HL-60 (cell line): ENCODE measurements at regions not wholly inside any gene's neighbourhood (a gene's known extent, or its start where the extent isn't known, plus 50 kb on each side); places are given as distances from the start of the nearest gene placed in this dataset.

Source experiments
- GABPA ChIP-seq: IDR thresholded peaks from 2 replicates; pipeline ENCODE4 v1.6.1; 2012; ENCODE audit warnings: low read depth
- POLR2AphosphoS5 ChIP-seq: IDR thresholded peaks from 2 replicates; pipeline ENCODE4 v1.6.1; 2012; ENCODE audit warnings: low read depth
- SPI1 ChIP-seq: IDR thresholded peaks from 2 replicates; pipeline ENCODE4 v1.6.1; 2012; ENCODE audit warnings: low read depth, mild to moderate bottlenecking, borderline replicate concordance
- TF ChIP-seq, protein P1 (sequence below): IDR thresholded peaks from one replicate; pipeline ENCODE4 v1.5.1; 2011; ENCODE audit warnings: low read length, control low read depth, inconsistent platforms; ENCODE audit not compliant: insufficient read depth
- TF ChIP-seq, protein P2 (sequence below): IDR thresholded peaks from 2 replicates; pipeline ENCODE4 v1.6.1; 2012; ENCODE audit warnings: low read depth; ENCODE audit not compliant: insufficient replicate concordance

DNA sequence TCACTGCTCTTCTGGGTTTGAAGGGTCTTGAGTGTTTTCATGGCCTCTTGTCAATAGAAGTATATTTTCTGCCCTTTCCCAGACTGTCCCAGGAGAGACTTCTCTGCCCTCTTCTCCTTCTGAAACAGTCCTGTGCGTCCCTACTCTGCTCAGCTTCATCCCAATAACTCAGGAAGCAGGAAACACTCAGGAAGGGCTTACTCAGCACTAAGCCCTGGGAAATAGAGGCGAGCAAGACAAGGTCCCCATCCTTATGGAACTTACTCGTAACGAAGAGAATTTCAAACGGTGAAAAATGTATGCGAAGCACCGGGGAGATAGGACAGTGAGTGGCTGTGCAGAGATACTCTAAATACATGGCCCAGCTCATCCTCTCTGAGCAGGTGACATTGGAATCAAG is 52.8 kb upstream of the TFRC start:
- TF ChIP-seq, protein P1, sequence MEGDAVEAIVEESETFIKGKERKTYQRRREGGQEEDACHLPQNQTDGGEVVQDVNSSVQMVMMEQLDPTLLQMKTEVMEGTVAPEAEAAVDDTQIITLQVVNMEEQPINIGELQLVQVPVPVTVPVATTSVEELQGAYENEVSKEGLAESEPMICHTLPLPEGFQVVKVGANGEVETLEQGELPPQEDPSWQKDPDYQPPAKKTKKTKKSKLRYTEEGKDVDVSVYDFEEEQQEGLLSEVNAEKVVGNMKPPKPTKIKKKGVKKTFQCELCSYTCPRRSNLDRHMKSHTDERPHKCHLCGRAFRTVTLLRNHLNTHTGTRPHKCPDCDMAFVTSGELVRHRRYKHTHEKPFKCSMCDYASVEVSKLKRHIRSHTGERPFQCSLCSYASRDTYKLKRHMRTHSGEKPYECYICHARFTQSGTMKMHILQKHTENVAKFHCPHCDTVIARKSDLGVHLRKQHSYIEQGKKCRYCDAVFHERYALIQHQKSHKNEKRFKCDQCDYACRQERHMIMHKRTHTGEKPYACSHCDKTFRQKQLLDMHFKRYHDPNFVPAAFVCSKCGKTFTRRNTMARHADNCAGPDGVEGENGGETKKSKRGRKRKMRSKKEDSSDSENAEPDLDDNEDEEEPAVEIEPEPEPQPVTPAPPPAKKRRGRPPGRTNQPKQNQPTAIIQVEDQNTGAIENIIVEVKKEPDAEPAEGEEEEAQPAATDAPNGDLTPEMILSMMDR: no peak
- TF ChIP-seq, protein P2, sequence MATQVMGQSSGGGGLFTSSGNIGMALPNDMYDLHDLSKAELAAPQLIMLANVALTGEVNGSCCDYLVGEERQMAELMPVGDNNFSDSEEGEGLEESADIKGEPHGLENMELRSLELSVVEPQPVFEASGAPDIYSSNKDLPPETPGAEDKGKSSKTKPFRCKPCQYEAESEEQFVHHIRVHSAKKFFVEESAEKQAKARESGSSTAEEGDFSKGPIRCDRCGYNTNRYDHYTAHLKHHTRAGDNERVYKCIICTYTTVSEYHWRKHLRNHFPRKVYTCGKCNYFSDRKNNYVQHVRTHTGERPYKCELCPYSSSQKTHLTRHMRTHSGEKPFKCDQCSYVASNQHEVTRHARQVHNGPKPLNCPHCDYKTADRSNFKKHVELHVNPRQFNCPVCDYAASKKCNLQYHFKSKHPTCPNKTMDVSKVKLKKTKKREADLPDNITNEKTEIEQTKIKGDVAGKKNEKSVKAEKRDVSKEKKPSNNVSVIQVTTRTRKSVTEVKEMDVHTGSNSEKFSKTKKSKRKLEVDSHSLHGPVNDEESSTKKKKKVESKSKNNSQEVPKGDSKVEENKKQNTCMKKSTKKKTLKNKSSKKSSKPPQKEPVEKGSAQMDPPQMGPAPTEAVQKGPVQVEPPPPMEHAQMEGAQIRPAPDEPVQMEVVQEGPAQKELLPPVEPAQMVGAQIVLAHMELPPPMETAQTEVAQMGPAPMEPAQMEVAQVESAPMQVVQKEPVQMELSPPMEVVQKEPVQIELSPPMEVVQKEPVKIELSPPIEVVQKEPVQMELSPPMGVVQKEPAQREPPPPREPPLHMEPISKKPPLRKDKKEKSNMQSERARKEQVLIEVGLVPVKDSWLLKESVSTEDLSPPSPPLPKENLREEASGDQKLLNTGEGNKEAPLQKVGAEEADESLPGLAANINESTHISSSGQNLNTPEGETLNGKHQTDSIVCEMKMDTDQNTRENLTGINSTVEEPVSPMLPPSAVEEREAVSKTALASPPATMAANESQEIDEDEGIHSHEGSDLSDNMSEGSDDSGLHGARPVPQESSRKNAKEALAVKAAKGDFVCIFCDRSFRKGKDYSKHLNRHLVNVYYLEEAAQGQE: no peak
- TF ChIP-seq POLR2AphosphoS5 (no peak), GABPA (no peak), SPI1 (no peak)
